Pancreas (tissue), 10 donors: ENCODE measurements at regions not wholly inside any gene's neighbourhood (a gene's known extent, or its start where the extent isn't known, plus 50 kb on each side); places are given as distances from the start of the nearest gene placed in this dataset.

Experiments used
- ATAC-seq, 4 donors: fragments of 200-7000 bp; cut with Tn5 transposase; one replicate each; pipeline versions ENCODE4 v1.8.0 to v1.9.1; 2020; ENCODE audit warnings: mild to moderate bottlenecking in 4 of 4, moderate library complexity in 4 of 4
- DNase-seq, 6 donors: peaks; one replicate each; pipeline ENCODE4 v3.0.0-alpha.2; 2020
- FAIRE-seq: peaks from 2 replicates; lab custom pipeline; 2012; peaks lifted over from hg19 to GRCh38; lab: Jason Lieb, UNC
- H3K27ac ChIP-seq, 4 donors: fragments of 200-600 bp; sonication (generic); 1 replicate in 3 of 4; 2 replicates in 1 of 4; pipeline versions ENCODE4 v1.5.0 to v1.8.0; 2020
- H3K27me3 ChIP-seq, 4 donors: fragments of 200-600 bp; one replicate each; pipeline ENCODE4 v1.8.0; 2021
- H3K36me3 ChIP-seq, 3 donors: fragments of 200-600 bp; sonication (generic) in 1 of 3; one replicate each; pipeline versions ENCODE4 v1.5.0 to v1.8.0; 2020 to 2021
- H3K4me1 ChIP-seq, 3 donors: fragments of 200-600 bp; one replicate each; pipeline ENCODE4 v1.8.0; 2021
- H3K4me3 ChIP-seq, 4 donors: fragments of 200-600 bp; sonication (generic) in 2 of 4; one replicate each; pipeline versions ENCODE4 v1.5.0 to v1.8.0; 2020 to 2021
- H3K9me3 ChIP-seq, 4 donors: fragments of 200-600 bp; one replicate each; pipeline ENCODE4 v1.8.0; 2021
- WGBS, 2 donors: extraction: QIAGEN DNeasy Blood & Tissue Kit; methylation state at CpG; one replicate each; pipeline ENCODE4 v1.1.7; 2013; 5-methylcytosine and 5-hydroxymethylcytosine counted together
- intact Hi-C, 3 donors: fragments of 100-400 bp; cut with DNase I; formaldehyde crosslinking; loops; one replicate each; pipeline versions ENCODE4 v1.11.1 to v1.14.2; 2022
- TF ChIP-seq, protein P1 (sequence below), 4 donors: fragments of 200-600 bp; sonication (generic) in 3 of 4; IDR thresholded peaks; one replicate each; pipeline versions ENCODE4 v1.5.0 to v1.8.0; 2021; ENCODE audit warnings: antibody characterized with exemption in 4 of 4
- donor health status: healthy with polysubstance abuse.
- donor health status: DM: no; HTN: no; CAD: no; lungs with moderate emphysema.
- donor health status: DM: no; HTN: no; CAD: no.
- donor health status: control.
- donor health status: control.
- donor health status: Bipolar disorder and iron deficiency.
- donor health status: DM: yes; HTN: yes; CAD: no.
- donor health status: DM: no; HTN: no; CAD: no.
- donor health status: DM: no; HTN: no; CAD: no.
- donor health status: DM: yes; HTN: yes; CAD: no.

DNA sequence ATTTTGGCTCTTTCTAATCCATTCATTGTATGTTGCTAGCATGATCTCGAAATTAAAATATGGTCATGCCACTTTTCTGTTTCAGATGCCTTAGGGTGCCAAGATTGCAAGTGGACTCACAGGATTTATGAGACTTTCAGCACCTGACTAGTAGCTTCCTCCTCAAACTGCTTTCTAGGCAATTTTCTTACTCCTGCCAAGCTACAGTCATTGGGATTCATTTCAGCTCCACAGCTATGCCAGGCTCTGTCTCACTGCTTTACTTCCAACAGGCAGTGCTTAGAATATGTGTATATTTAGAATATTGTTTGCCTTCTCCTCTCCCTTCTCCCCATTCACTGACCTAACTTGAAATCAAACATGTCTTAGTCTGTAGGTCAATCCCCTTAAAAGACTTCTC lies 681.4 kb downstream of the TENT5A start:
- H3K4me3 ChIP-seq, result no peak overlapping the region
- TF ChIP-seq, protein P1, sequence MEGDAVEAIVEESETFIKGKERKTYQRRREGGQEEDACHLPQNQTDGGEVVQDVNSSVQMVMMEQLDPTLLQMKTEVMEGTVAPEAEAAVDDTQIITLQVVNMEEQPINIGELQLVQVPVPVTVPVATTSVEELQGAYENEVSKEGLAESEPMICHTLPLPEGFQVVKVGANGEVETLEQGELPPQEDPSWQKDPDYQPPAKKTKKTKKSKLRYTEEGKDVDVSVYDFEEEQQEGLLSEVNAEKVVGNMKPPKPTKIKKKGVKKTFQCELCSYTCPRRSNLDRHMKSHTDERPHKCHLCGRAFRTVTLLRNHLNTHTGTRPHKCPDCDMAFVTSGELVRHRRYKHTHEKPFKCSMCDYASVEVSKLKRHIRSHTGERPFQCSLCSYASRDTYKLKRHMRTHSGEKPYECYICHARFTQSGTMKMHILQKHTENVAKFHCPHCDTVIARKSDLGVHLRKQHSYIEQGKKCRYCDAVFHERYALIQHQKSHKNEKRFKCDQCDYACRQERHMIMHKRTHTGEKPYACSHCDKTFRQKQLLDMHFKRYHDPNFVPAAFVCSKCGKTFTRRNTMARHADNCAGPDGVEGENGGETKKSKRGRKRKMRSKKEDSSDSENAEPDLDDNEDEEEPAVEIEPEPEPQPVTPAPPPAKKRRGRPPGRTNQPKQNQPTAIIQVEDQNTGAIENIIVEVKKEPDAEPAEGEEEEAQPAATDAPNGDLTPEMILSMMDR (IDR thresholded peaks at IDR 0.05), result no peak
- no peak overlapping the region for H3K27ac ChIP-seq
- DNase-seq (no peak), ATAC-seq (no peak), FAIRE-seq (no peak)
- intact Hi-C loops, result no loop called here
- 47 to 50% methylated on average over 1 of the region's 1 CpG for WGBS, 2 donors
- no peaks in the 10 kb centered on the region for H3K27me3 ChIP-seq
- no peaks in the 10 kb centered on the region for H3K36me3 ChIP-seq
- no peaks in the 10 kb centered on the region for H3K4me1 ChIP-seq
- no peaks in the 10 kb centered on the region for H3K9me3 ChIP-seq

DNA sequence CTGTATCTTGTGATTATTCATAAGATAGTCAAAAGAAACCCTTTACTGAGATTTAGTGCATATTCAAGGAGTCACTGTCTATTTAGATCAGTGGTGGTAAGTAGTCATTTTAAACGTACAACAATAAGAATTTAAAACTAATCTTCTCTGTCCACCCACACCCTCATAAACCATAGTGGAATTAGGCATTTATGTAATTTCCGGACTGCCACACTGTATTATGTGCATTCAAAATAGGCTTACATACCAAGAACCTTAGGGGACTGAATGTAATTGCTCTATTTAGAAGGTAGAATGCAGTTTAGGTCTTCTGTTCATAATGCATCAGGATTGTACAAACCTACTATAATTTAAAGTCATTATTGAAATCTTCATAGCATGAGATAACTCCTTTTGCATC lies 685.4 kb downstream of the TENT5A start:
- intact Hi-C loops, result no loop called here
- DNase-seq (no peak), ATAC-seq (no peak), FAIRE-seq (no peak)
- H3K4me1 ChIP-seq, result no peaks in the 10 kb centered on the region
- no peaks in the 10 kb centered on the region for H3K9me3 ChIP-seq
- 43 to 58% methylated on average over 2 of the region's 2 CpGs for WGBS, 2 donors
- H3K36me3 ChIP-seq, result no peaks in the 10 kb centered on the region
- no peaks in the 10 kb centered on the region for H3K27me3 ChIP-seq
- H3K4me3 ChIP-seq, result no peak overlapping the region
- TF ChIP-seq, protein P1 (IDR thresholded peaks at IDR 0.05), result no peak
- no peak overlapping the region for H3K27ac ChIP-seq

DNA sequence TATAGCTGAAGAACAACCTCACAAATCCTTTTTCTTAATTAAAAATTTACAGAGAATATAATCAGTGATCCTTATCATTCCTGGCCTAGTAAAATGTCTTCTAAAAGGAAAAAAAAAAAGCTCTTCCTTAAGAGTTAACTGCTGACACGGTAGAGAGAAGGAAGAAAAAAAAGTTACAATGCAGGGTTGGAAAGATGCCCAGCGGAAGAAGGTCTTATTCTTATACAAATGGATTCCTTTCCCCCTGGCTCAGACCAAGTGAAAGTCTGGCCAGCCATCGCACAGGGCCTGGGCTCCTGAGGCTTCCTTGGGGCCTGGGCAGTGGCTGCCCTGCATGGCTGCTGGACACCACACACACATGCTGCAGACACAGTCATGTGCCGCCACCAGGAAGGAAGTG lies 688.6 kb downstream of the TENT5A start:
- Histone ChIP-seq H3K9me3 (no peaks in the 10 kb centered on the region), H3K4me1 (no peaks in the 10 kb centered on the region), H3K27ac (no peak overlapping the region), H3K4me3 (no peak overlapping the region), H3K36me3 (no peaks in the 10 kb centered on the region), H3K27me3 (no peaks in the 10 kb centered on the region)
- DNase-seq (no peak), FAIRE-seq (no peak), ATAC-seq (no peak)
- intact Hi-C loops, result no loop called here
- 67 to 72% methylated on average over 4 of the region's 4 CpGs for WGBS, 2 donors
- TF ChIP-seq, protein P1 (IDR thresholded peaks at IDR 0.05), result no peak

DNA sequence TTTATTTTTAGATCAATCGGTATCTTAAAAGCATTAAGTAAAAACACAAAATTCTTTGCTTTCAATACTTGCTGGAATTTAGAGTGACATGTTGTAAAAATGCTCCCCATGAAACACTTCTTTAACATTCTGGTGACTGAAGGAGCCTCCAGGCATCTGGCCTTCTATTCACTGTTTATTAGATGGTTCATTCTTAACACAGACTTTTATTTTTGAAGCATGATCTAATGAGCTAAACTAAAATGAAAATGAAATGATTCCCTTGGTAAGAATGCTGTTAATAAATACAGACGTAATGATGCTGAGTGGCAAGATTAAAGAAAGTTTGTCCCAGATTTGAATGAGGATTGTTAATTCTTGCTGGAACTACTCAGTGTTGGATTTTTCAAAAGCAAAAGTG lies 698.4 kb downstream of the TENT5A start:
- Histone ChIP-seq H3K36me3 (no peaks in the 10 kb centered on the region), H3K4me1 (no peaks in the 10 kb centered on the region), H3K27ac (no peak overlapping the region), H3K27me3 (no peaks in the 10 kb centered on the region), H3K4me3 (no peak overlapping the region), H3K9me3 (no peaks in the 10 kb centered on the region)
- 53 to 78% methylated on average over 2 of the region's 2 CpGs for WGBS, 2 donors
- TF ChIP-seq, protein P1 (IDR thresholded peaks at IDR 0.05), result no peak
- intact Hi-C loops, result no loop called here
- no peak for FAIRE-seq
- DNase-seq, result no peak
- ATAC-seq, result no peak

DNA sequence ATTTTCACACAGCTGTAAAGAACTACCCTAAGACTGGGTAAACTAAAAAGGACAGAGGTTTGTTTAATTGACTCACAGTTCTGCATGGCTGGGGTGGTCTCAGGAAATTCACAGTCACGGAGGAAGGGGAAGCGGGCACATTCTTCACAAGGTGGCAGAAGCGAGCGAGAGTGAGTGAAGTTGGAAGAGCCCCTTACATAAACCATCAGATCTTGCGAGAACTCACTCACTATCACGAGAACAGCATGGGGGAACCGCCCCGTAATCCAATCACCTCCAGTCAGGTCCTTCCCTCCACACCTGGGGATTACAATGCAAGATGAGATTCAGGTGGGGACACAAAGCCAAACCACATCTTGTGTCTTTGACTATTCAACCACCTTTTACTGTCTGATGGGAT lies 700.5 kb downstream of the TENT5A start:
- Histone ChIP-seq H3K9me3 (no peaks in the 10 kb centered on the region), H3K36me3 (no peaks in the 10 kb centered on the region), H3K27me3 (no peaks in the 10 kb centered on the region), H3K4me1 (no peaks in the 10 kb centered on the region), H3K4me3 (no peak overlapping the region), H3K27ac (no peak overlapping the region)
- no peak for DNase-seq
- ATAC-seq, result no peak
- WGBS, 2 donors, result 63 to 68% methylated on average over 8 of the region's 8 CpGs
- intact Hi-C loops, result no loop called here
- TF ChIP-seq, protein P1 (IDR thresholded peaks at IDR 0.05), result no peak
- FAIRE-seq, result no peak
